HL-60/S4 treated with phorbol 12-myristate 13-acetate at 8.2 ng/mL for 4 days and 3 days (cell line): ENCODE measurements at regions not wholly inside any gene's neighbourhood (a gene's known extent, or its start where the extent isn't known, plus 50 kb on each side); places are given as distances from the start of the nearest gene placed in this dataset.
"Not testable (repeated sequence)": the region's sequence is repeated elsewhere in the genome, so short reads cannot be mapped to it uniquely, and the experiment has no call there.

Source experiments
- in situ Hi-C: fragments of 300-500 bp; cut with MboI; formaldehyde crosslinking; loops from 2 replicates; pipeline ENCODE4 v1.15.0; 2022; ENCODE audit warnings: low sequenced_read_pairs

- in situ Hi-C loops = no loop called here
Measured at GRCh38 chr5:60445921-60446320, 254.0 kb downstream of the DEPDC1B start.

- in situ Hi-C loops = no loop called here
Measured at GRCh38 chr5:60445427-60445826, 254.5 kb downstream of the DEPDC1B start.

- in situ Hi-C loops = no loop called here
Measured at GRCh38 chr5:60444661-60445360, 255.2 kb downstream of the DEPDC1B start.

GRCh38 chr5:60439552-60439951 is 260.4 kb downstream of the DEPDC1B start:
- in situ Hi-C loops = no loop called here

- in situ Hi-C loops = no loop called here
Measured at GRCh38 chr5:60437308-60437707, 262.7 kb downstream of the DEPDC1B start.

- in situ Hi-C loops = no loop called here
Measured at GRCh38 chr5:60436518-60436917, 263.4 kb downstream of the DEPDC1B start.

- in situ Hi-C loops = no loop called here
Measured at GRCh38 chr5:60435808-60436207, 264.2 kb downstream of the DEPDC1B start.

- in situ Hi-C loops = not testable (repeated sequence)
Measured at GRCh38 chr5:60426189-60426588, 273.8 kb downstream of the DEPDC1B start.

GRCh38 chr5:60420773-60421172 is 279.2 kb downstream of the DEPDC1B start:
- in situ Hi-C loops = not testable (repeated sequence)

GRCh38 chr5:60417500-60418181 is 282.3 kb downstream of the DEPDC1B start:
- in situ Hi-C loops = no loop called here

- in situ Hi-C loops = no loop called here
Measured at GRCh38 chr5:60415443-60415842, 284.5 kb downstream of the DEPDC1B start.

GRCh38 chr5:60410427-60410826 is 289.5 kb downstream of the DEPDC1B start:
- in situ Hi-C loops = no loop called here

GRCh38 chr5:60404171-60404570 is 295.8 kb downstream of the DEPDC1B start:
- in situ Hi-C loops = no loop called here

GRCh38 chr5:60403343-60404006 is 296.5 kb downstream of the DEPDC1B start:
- in situ Hi-C loops = no loop called here

GRCh38 chr5:60402161-60402785 is 297.7 kb downstream of the DEPDC1B start:
- in situ Hi-C loops = no loop called here

GRCh38 chr5:60401526-60401925 is 298.4 kb downstream of the DEPDC1B start:
- in situ Hi-C loops = no loop called here

- in situ Hi-C loops = no loop called here
Measured at GRCh38 chr5:60399507-60399906, 300.5 kb downstream of the DEPDC1B start.

GRCh38 chr5:60395712-60396329 is 304.1 kb downstream of the DEPDC1B start:
- in situ Hi-C loops = no loop called here

GRCh38 chr5:60387051-60387440 is 312.9 kb downstream of the DEPDC1B start:
- in situ Hi-C loops = no loop called here

GRCh38 chr5:60386436-60387050 is 313.4 kb downstream of the DEPDC1B start:
- in situ Hi-C loops = no loop called here

GRCh38 chr5:60382716-60383115 is 317.2 kb downstream of the DEPDC1B start:
- in situ Hi-C loops = no loop called here
